ENCODE measurements at regions not wholly inside any gene's neighbourhood (a gene's known extent, or its start where the extent isn't known, plus 50 kb on each side); places are given as distances from the start of the nearest gene placed in this dataset.

- Histone ChIP-seq H3K4me3 (ENCODE audit: low read depth in 2 of 2, low read length in 2 of 2) (no peak overlapping the region), H3K36me3 (ENCODE audit: control insufficient read depth, insufficient read depth, low read length) (no peaks in the 10 kb centered on the region), H3K9me3 (ENCODE audit: control insufficient read depth, insufficient read depth, low read depth, low read length) (no peaks in the 10 kb centered on the region), H3K27me3 (ENCODE audit: control insufficient read depth, insufficient read depth, low read length) (no peaks in the 10 kb centered on the region), H3K4me1 (ENCODE audit: control insufficient read depth, insufficient read depth, low read length) (no peaks in the 10 kb centered on the region), H3K27ac (ENCODE audit: low read length) (no peak overlapping the region)
- intact Hi-C loops (cut with micrococcal nuclease; ENCODE audit: unreplicated experiment) (no loop called here), in situ Hi-C loops (cut with HindIII; ENCODE audit: low pct_unique_long_range_greater_than_20kb, low sequenced_read_pairs) (no loop called here)
- BruUV-seq (replicated peaks): no TSS peak
- ATAC-seq (no peak), DNase-seq (ENCODE audit: low read depth, low spot score) (no peak)
- TF ChIP-seq POLR2AphosphoS5 (IDR thresholded peaks at IDR 0.05; ENCODE audit: low read depth, low read length) (no peak), TCF7L2 (IDR thresholded peaks at IDR 0.05; ENCODE audit: low read depth, low read length) (no peak), SIN3A (IDR thresholded peaks at IDR 0.05; ENCODE audit: borderline replicate concordance, insufficient read depth, low read depth, low read length) (no peak), CTCF (IDR thresholded peaks at IDR 0.05) (no peak), REST (IDR thresholded peaks at IDR 0.05; ENCODE audit: insufficient read depth in 1 of 2, low read depth in 2 of 2, low read length in 1 of 2) (no peak)
- CTCF ChIA-PET: no interaction called here
- POLR2A ChIA-PET: no interaction called here
Observed at GRCh38 chr5:155070781-155071180, 57.2 kb downstream of the KIF4B start.

GRCh38 chr5:155076379-155076778 lies 62.8 kb downstream of the KIF4B start:
- no peak for ATAC-seq
- BruUV-seq (replicated peaks): no TSS peak
- intact Hi-C loops (cut with micrococcal nuclease; ENCODE audit: unreplicated experiment): no loop called here
- ChIA-PET POLR2A (no interaction called here), CTCF (no interaction called here)
- in situ Hi-C loops (cut with HindIII; ENCODE audit: low pct_unique_long_range_greater_than_20kb, low sequenced_read_pairs): no loop called here
- Histone ChIP-seq H3K9me3 (ENCODE audit: control insufficient read depth, insufficient read depth, low read depth, low read length) (no peaks in the 10 kb centered on the region), H3K4me1 (ENCODE audit: control insufficient read depth, insufficient read depth, low read length) (no peaks in the 10 kb centered on the region), H3K27me3 (ENCODE audit: control insufficient read depth, insufficient read depth, low read length) (no peaks in the 10 kb centered on the region), H3K36me3 (ENCODE audit: control insufficient read depth, insufficient read depth, low read length) (no peaks in the 10 kb centered on the region), H3K4me3 (ENCODE audit: low read depth in 2 of 2, low read length in 2 of 2) (no peak overlapping the region), H3K27ac (ENCODE audit: low read length) (no peak overlapping the region)
- DNase-seq (ENCODE audit: low read depth, low spot score): no peak
- no peak for TF ChIP-seq TCF7L2 (IDR thresholded peaks at IDR 0.05; ENCODE audit: low read depth, low read length)
- no peak for TF ChIP-seq POLR2AphosphoS5 (IDR thresholded peaks at IDR 0.05; ENCODE audit: low read depth, low read length)
- TF ChIP-seq REST (IDR thresholded peaks at IDR 0.05; ENCODE audit: insufficient read depth in 1 of 2, low read depth in 2 of 2, low read length in 1 of 2): no peak
- TF ChIP-seq SIN3A (IDR thresholded peaks at IDR 0.05; ENCODE audit: borderline replicate concordance, insufficient read depth, low read depth, low read length): no peak
- TF ChIP-seq CTCF (IDR thresholded peaks at IDR 0.05): no peak
